AG04450 (cell line): ENCODE measurements at regions not wholly inside any gene's neighbourhood (a gene's known extent, or its start where the extent isn't known, plus 50 kb on each side); places are given as distances from the start of the nearest gene placed in this dataset.

Experiments
- CTCF ChIA-PET: fragments of 300-600, 350-600 bp; formaldehyde crosslinking; extraction: SDS; loops from one replicate; lab custom pipeline; 2022; ENCODE audit warnings: antibody characterized with exemption, inconsistent platforms; lab: Charles Lee
- POLR2A ChIA-PET: fragments of 350-600 bp; formaldehyde crosslinking; extraction: SDS; loops from one replicate; lab custom pipeline; 2021; ENCODE audit warnings: antibody characterized with exemption, inconsistent platforms; lab: Yijun Ruan, JAX
- DNase-seq: peaks from one replicate; pipeline ENCODE4 v3.0.0-alpha.2; 2011; ENCODE audit warnings: low read depth, low spot score
- H3K27ac ChIP-seq: one replicate; pipeline ENCODE4 v1.5.1; 2012; ENCODE audit warnings: low read depth, low read length, control low read depth
- H3K27me3 ChIP-seq: one replicate; pipeline ENCODE4 v1.6.0; 2012; ENCODE audit warnings: low read length; ENCODE audit not compliant: control insufficient read depth, insufficient read depth
- H3K4me3 ChIP-seq: 2 replicates; pipeline ENCODE4 v1.5.1; 2011; ENCODE audit warnings: mild to moderate bottlenecking, low read depth, low read length, control low read depth
- H3K9me3 ChIP-seq: 2 replicates; pipeline ENCODE4 v1.5.1; 2012; ENCODE audit warnings: low read length; ENCODE audit not compliant: control insufficient read depth, insufficient read depth
- CTCF ChIP-seq: IDR thresholded peaks from 2 replicates; pipeline ENCODE4 v1.5.1; 2011; ENCODE audit warnings: low read depth, low read length, control low read depth, inconsistent platforms

GRCh38 chr1:244301595-244302130, 150.0 kb downstream of the ADSS2 start:
- no peak for DNase-seq
- Histone ChIP-seq H3K9me3 (0 out of 2 replicates have a peak, but pooled peaks cover 4% of the 10 kb centered on the region), H3K27ac (no peak overlapping the region), H3K27me3 (no peaks in the 10 kb centered on the region), H3K4me3 (no peak overlapping the region)
- CTCF ChIA-PET: interaction anchor here (1.2 kb wide), 1 partner anchor 19 kb away, joined by 3 read pairs; no protein-coding TSS in a partner anchor
- POLR2A ChIA-PET: no interaction called here
- TF ChIP-seq CTCF: no peak

- ChIA-PET POLR2A (no interaction called here), CTCF (interaction anchor here (1.0 kb wide), 1 partner anchor 111 kb away, joined by 3 read pairs; no protein-coding TSS in a partner anchor)
- Histone ChIP-seq H3K4me3 (no peak overlapping the region), H3K27ac (no peak overlapping the region), H3K9me3 (0 out of 2 replicates have a peak, but pooled peaks cover 4% of the 10 kb centered on the region), H3K27me3 (no peaks in the 10 kb centered on the region)
- no peak for DNase-seq
- no peak for TF ChIP-seq CTCF
Measured at GRCh38 chr1:244302876-244303609, 148.7 kb downstream of the ADSS2 start.

- Histone ChIP-seq H3K4me3 (no peak overlapping the region), H3K27me3 (no peaks in the 10 kb centered on the region), H3K27ac (no peak overlapping the region), H3K9me3 (0 out of 2 replicates have a peak, but pooled peaks cover 4% of the 10 kb centered on the region)
- CTCF ChIA-PET: no interaction called here
- POLR2A ChIA-PET: no interaction called here
- DNase-seq: no peak
- no peak for TF ChIP-seq CTCF
Measured at GRCh38 chr1:244303610-244303969, 148.1 kb downstream of the ADSS2 start.

GRCh38 chr1:244304156-244304555, 147.6 kb downstream of the ADSS2 start:
- ChIA-PET CTCF (no interaction called here), POLR2A (no interaction called here)
- TF ChIP-seq CTCF: no peak
- Histone ChIP-seq H3K27ac (no peak overlapping the region), H3K4me3 (no peak overlapping the region), H3K27me3 (no peaks in the 10 kb centered on the region), H3K9me3 (0 out of 2 replicates have a peak, but pooled peaks cover 4% of the 10 kb centered on the region)
- DNase-seq: no peak

GRCh38 chr1:244304656-244305055, 147.1 kb downstream of the ADSS2 start:
- ChIA-PET POLR2A (no interaction called here), CTCF (no interaction called here)
- H3K27me3 ChIP-seq: no peaks in the 10 kb centered on the region
- H3K4me3 ChIP-seq: no peak overlapping the region
- H3K9me3 ChIP-seq: 0 out of 2 replicates have a peak, but pooled peaks cover 4% of the 10 kb centered on the region
- DNase-seq: no peak
- H3K27ac ChIP-seq: no peak overlapping the region
- no peak for TF ChIP-seq CTCF
